ENCODE measurements at regions not wholly inside any gene's neighbourhood (a gene's known extent, or its start where the extent isn't known, plus 50 kb on each side); places are given as distances from the start of the nearest gene placed in this dataset.

DNA sequence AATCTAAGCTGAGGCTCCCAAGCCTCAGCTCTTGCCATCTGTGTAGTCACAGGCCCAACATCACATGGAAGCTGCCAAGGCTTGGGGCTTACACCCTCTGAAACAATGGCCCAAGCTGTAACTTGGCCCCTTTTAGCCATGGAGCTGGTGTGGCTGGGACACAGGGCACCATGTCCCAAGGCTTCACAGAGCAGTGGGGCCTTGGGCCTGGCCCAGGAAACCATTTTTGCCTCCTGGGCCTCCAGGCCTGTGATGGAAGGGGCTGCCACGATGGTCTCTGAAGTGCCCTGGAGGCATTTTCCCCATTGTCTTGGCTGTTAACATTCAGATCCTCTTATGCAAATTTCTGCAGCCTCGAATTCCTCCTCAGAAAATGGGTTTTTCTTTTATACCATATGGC lies 952.3 kb upstream of the GOT2 start:
- TF ChIP-seq, protein P1, sequence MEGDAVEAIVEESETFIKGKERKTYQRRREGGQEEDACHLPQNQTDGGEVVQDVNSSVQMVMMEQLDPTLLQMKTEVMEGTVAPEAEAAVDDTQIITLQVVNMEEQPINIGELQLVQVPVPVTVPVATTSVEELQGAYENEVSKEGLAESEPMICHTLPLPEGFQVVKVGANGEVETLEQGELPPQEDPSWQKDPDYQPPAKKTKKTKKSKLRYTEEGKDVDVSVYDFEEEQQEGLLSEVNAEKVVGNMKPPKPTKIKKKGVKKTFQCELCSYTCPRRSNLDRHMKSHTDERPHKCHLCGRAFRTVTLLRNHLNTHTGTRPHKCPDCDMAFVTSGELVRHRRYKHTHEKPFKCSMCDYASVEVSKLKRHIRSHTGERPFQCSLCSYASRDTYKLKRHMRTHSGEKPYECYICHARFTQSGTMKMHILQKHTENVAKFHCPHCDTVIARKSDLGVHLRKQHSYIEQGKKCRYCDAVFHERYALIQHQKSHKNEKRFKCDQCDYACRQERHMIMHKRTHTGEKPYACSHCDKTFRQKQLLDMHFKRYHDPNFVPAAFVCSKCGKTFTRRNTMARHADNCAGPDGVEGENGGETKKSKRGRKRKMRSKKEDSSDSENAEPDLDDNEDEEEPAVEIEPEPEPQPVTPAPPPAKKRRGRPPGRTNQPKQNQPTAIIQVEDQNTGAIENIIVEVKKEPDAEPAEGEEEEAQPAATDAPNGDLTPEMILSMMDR (IDR thresholded peaks at IDR 0.05 in 4 of 5, conservative IDR thresholded peaks at IDR 0.05 in 1 of 5), result no peak
- TF ChIP-seq POLR2A (IDR thresholded peaks at IDR 0.05), result no peak
- Histone ChIP-seq H3K27ac (no peak overlapping the region), H3K9me3 (no peaks in the 10 kb centered on the region), H3K4me3 (no peak overlapping the region), H3K36me3 (no peaks in the 10 kb centered on the region), H3K27me3 (no peaks in the 10 kb centered on the region), H3K4me1 (no peaks in the 10 kb centered on the region)
- intact Hi-C loops (cut with DNase I; ENCODE audit: low total_unique reads) (no loop called here), in situ Hi-C loops (cut with MboI; ENCODE audit: low sequenced_read_pairs in 4 of 4) (no loop called here)
- DNase-seq (no peak), ATAC-seq (no peak)

DNA sequence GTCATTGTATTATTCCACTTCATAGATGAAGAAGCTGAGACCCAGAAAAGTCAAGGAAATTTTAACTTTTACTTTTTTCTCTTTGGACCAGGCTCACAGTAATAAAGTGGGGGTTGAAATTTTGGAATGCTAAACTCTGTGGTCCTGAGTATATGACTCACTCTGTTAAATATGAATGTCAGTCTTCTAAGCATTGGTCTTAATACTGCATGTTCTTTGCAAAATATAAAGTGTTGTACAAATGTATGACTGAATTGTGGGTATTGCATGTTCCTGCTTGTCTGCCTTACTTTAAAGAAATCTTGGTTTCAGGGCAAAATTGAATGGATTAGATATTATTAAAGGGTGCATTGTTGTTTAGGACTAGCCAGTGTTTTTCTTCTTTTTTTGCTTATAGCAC lies 950.8 kb upstream of the GOT2 start:
- Histone ChIP-seq H3K4me3 (no peak overlapping the region), H3K36me3 (no peaks in the 10 kb centered on the region), H3K27ac (no peak overlapping the region), H3K27me3 (no peaks in the 10 kb centered on the region), H3K9me3 (no peaks in the 10 kb centered on the region), H3K4me1 (no peaks in the 10 kb centered on the region)
- DNase-seq (no peak), ATAC-seq (no peak)
- TF ChIP-seq, protein P1 (IDR thresholded peaks at IDR 0.05 in 4 of 5, conservative IDR thresholded peaks at IDR 0.05 in 1 of 5), result no peak
- no peak for TF ChIP-seq POLR2A (IDR thresholded peaks at IDR 0.05)
- in situ Hi-C loops (cut with MboI; ENCODE audit: low sequenced_read_pairs in 4 of 4) (no loop called here), intact Hi-C loops (cut with DNase I; ENCODE audit: low total_unique reads) (no loop called here)

DNA sequence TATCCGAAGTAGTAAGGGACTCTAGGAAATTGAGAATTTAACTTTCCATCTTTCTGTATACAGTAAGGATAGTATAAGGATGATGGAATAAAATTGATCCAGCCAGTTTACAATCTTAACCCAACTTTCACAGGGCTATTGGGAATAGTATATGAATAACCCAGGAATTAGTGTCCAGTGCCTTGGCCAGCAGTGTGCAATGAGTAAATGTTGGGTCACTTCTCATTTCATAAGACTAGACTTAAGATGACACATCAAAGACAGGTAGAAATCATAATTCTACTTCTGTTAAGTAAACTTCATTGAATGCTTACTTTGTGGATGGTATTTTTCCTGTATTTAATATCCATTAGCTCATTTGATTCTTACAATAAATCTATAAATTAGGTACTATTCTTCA lies 949.6 kb upstream of the GOT2 start:
- Histone ChIP-seq H3K27me3 (no peaks in the 10 kb centered on the region), H3K9me3 (no peaks in the 10 kb centered on the region), H3K4me1 (no peaks in the 10 kb centered on the region), H3K27ac (no peak overlapping the region), H3K36me3 (no peaks in the 10 kb centered on the region), H3K4me3 (no peak overlapping the region)
- DNase-seq, result no peak
- in situ Hi-C loops (cut with MboI; ENCODE audit: low sequenced_read_pairs in 4 of 4) (no loop called here), intact Hi-C loops (cut with DNase I; ENCODE audit: low total_unique reads) (no loop called here)
- ATAC-seq, result no peak
- TF ChIP-seq POLR2A (IDR thresholded peaks at IDR 0.05), result no peak
- TF ChIP-seq, protein P1 (IDR thresholded peaks at IDR 0.05 in 4 of 5, conservative IDR thresholded peaks at IDR 0.05 in 1 of 5), result no peak

DNA sequence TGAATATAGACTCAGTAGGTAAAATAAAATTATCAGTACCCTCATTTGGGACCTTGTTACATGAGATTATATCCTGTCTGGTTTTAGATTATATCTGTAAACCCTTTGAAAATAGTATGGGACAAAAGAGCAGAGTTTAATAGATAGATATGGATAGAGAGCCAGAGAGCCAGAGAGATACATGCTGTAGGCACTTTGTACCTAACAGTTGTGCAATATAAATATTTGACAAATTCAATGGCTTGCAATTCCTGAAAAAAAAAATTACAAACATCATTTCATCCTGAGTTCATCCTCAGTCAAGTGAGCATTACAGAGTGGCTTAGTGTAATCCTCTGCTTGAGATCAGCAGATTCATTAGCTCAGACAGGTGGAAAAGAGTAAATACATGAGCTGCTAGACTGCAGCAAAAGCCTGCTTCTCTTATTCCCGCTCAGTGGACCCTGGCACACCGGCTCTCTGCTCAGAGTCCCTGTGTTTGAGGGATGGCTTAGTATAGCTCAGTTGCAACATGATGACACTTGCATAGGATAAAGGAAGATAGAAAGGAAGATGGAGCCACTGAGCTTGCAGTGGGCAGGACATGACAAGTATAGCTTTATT lies 931.6 kb upstream of the GOT2 start:
- in situ Hi-C loops (cut with MboI; ENCODE audit: low sequenced_read_pairs in 4 of 4), result no loop called here
- H3K27me3 ChIP-seq, result no peaks in the 10 kb centered on the region
- no peak for TF ChIP-seq POLR2A (IDR thresholded peaks at IDR 0.05)
- TF ChIP-seq, protein P1 (IDR thresholded peaks at IDR 0.05 in 4 of 5, conservative IDR thresholded peaks at IDR 0.05 in 1 of 5), result no peak
- DNase-seq (no peak), ATAC-seq (no peak)
- H3K27ac ChIP-seq, result no peak overlapping the region
- no peaks in the 10 kb centered on the region for H3K9me3 ChIP-seq
- intact Hi-C loops (cut with DNase I; ENCODE audit: low total_unique reads), result no loop called here
- no peak overlapping the region for H3K4me3 ChIP-seq
- no peaks in the 10 kb centered on the region for H3K36me3 ChIP-seq
- H3K4me1 ChIP-seq, result no peaks in the 10 kb centered on the region

DNA sequence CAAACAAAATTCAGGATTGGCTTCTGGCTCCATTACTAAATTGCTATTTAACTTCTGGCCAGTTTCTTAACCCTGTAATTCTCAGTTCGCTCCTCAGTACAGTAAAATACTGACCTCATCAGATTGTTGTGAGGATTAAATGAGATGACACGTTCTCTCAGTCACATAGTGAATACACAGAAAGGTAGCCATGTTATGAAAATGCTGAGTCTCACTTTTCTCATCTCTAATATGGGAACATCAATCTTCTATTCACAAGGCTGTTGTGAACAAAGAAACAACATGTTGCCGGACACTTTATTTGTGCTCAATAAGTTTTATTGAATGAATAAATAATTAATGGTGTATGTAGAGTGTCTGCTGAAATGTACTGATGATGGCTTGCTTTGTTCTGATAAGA lies 924.5 kb upstream of the GOT2 start:
- DNase-seq, result no peak
- in situ Hi-C loops (cut with MboI; ENCODE audit: low sequenced_read_pairs in 4 of 4), result no loop called here
- H3K27ac ChIP-seq, result no peak overlapping the region
- no peaks in the 10 kb centered on the region for H3K9me3 ChIP-seq
- no peaks in the 10 kb centered on the region for H3K27me3 ChIP-seq
- TF ChIP-seq POLR2A (IDR thresholded peaks at IDR 0.05), result no peak
- TF ChIP-seq, protein P1 (IDR thresholded peaks at IDR 0.05 in 4 of 5, conservative IDR thresholded peaks at IDR 0.05 in 1 of 5), result no peak
- H3K36me3 ChIP-seq, result no peaks in the 10 kb centered on the region
- no peaks in the 10 kb centered on the region for H3K4me1 ChIP-seq
- ATAC-seq, result no peak
- intact Hi-C loops (cut with DNase I; ENCODE audit: low total_unique reads), result no loop called here
- H3K4me3 ChIP-seq, result no peak overlapping the region
